HFFc6 (cell line): ENCODE measurements at regions not wholly inside any gene's neighbourhood (a gene's known extent, or its start where the extent isn't known, plus 50 kb on each side); places are given as distances from the start of the nearest gene placed in this dataset.

Experiments
- DNase-seq: peaks from one replicate; pipeline ENCODE4 v3.0.0-alpha.2; 2018
- H3K27ac Mint-ChIP-seq: 2 replicates; pipeline ENCODE4 v1.8.0; 2020; ENCODE audit warnings: mild to moderate bottlenecking, mixed read lengths
- H3K27me3 Mint-ChIP-seq: 2 replicates; pipeline ENCODE4 v1.8.0; 2021; ENCODE audit warnings: mild to moderate bottlenecking, moderate library complexity, mixed read lengths; ENCODE audit not compliant: insufficient read depth
- H3K36me3 Mint-ChIP-seq: 2 replicates; pipeline ENCODE4 v1.8.0; 2021; ENCODE audit warnings: low read depth, mixed read lengths
- H3K4me1 Mint-ChIP-seq: 2 replicates; pipeline ENCODE4 v1.8.0; 2020; ENCODE audit warnings: low read depth, mixed read lengths
- H3K4me3 Mint-ChIP-seq: 2 replicates; pipeline ENCODE4 v1.8.0; 2020; ENCODE audit warnings: mild to moderate bottlenecking, moderate library complexity, mixed read lengths
- H3K9me3 Mint-ChIP-seq: 2 replicates; pipeline ENCODE4 v1.8.0; 2020; ENCODE audit warnings: mild to moderate bottlenecking, mixed read lengths
- TF ChIP-seq, protein P1 (sequence below): fragments of 200-600 bp; sonication (generic); IDR thresholded peaks from 2 replicates; pipeline ENCODE4 v1.5.0; 2021; ENCODE audit warnings: antibody characterized with exemption, mild to moderate bottlenecking

DNA sequence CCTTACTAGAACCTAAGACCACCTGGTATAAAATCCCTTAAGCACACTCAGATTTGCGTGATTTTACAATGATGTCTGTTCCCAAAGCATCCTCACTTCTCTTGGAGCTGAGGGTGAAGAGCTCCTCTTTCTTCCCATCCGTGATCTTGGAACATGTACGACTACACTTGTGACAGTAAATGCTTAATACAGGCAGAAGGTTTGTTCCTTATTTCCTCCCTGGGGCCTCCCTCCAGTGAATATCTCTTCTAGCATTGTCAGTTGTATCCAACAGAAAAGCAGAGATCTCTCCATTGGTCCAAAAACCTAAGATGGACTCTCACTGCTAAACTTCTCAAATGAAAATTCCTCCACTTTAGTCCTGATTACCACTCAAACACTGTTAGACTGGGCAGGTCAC is 103.6 kb upstream of the VPREB1 start:
- H3K36me3 Mint-ChIP-seq = no peaks in the 10 kb centered on the region
- no peak overlapping the region for H3K27ac Mint-ChIP-seq
- H3K27me3 Mint-ChIP-seq = peaks cover 17% of the 10 kb centered on the region
- DNase-seq = no peak
- H3K4me3 Mint-ChIP-seq = no peak overlapping the region
- TF ChIP-seq, protein P1, sequence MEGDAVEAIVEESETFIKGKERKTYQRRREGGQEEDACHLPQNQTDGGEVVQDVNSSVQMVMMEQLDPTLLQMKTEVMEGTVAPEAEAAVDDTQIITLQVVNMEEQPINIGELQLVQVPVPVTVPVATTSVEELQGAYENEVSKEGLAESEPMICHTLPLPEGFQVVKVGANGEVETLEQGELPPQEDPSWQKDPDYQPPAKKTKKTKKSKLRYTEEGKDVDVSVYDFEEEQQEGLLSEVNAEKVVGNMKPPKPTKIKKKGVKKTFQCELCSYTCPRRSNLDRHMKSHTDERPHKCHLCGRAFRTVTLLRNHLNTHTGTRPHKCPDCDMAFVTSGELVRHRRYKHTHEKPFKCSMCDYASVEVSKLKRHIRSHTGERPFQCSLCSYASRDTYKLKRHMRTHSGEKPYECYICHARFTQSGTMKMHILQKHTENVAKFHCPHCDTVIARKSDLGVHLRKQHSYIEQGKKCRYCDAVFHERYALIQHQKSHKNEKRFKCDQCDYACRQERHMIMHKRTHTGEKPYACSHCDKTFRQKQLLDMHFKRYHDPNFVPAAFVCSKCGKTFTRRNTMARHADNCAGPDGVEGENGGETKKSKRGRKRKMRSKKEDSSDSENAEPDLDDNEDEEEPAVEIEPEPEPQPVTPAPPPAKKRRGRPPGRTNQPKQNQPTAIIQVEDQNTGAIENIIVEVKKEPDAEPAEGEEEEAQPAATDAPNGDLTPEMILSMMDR = no peak
- H3K4me1 Mint-ChIP-seq = no peaks in the 10 kb centered on the region
- no peaks in the 10 kb centered on the region for H3K9me3 Mint-ChIP-seq

DNA sequence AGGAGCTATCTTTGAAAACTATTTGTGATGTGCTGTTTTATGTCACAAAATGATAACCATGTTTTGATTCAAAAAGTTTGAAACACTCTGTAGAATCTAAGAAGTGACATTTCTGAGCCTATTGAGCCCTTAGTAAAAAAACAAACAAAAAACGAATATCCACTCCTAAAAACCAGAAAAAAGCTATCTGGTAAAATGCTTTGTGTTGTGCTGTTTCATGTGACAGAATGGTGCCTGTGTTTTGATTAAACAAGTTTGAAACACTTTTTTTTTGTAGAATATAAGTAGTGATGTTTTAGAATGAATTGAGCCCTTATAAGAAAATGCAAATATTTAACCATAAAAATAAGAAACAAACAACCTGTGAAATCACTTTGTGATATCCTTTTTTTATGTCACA is 105.2 kb upstream of the VPREB1 start:
- Mint-ChIP-seq H3K4me3 (no peak overlapping the region), H3K27me3 (peaks cover 22% of the 10 kb centered on the region), H3K4me1 (no peaks in the 10 kb centered on the region)

DNA sequence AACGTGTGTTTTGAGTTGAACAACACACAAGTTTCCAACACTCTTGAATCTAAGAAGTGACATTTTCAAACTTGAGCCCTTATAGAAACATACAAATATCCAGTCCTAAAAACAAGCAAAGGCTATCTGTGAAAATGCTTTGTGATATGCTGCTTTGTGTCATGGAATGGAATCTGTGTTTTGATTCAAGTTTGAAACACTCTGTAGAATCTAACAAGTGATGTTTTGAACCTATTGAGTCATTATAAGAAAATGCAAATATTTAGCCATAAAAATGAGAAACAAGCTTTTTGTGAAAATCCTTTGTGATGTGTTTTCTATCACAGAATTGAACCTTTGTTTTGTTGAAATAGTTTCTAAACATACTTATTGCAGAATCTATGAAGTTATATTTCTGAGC is 105.7 kb upstream of the VPREB1 start:
- no peak overlapping the region for H3K27ac Mint-ChIP-seq
- peaks cover 21% of the 10 kb centered on the region for H3K27me3 Mint-ChIP-seq
- TF ChIP-seq, protein P1 = no peak
- no peaks in the 10 kb centered on the region for H3K36me3 Mint-ChIP-seq
- H3K9me3 Mint-ChIP-seq = no peaks in the 10 kb centered on the region
- no peaks in the 10 kb centered on the region for H3K4me1 Mint-ChIP-seq
- no peak for DNase-seq
- no peak overlapping the region for H3K4me3 Mint-ChIP-seq

More for the DNA sequence above, 105.2 kb upstream of the VPREB1 start:
- H3K36me3 Mint-ChIP-seq = no peaks in the 10 kb centered on the region
- DNase-seq = no peak
- TF ChIP-seq, protein P1 = no peak
- no peaks in the 10 kb centered on the region for H3K9me3 Mint-ChIP-seq
- no peak overlapping the region for H3K27ac Mint-ChIP-seq

DNA sequence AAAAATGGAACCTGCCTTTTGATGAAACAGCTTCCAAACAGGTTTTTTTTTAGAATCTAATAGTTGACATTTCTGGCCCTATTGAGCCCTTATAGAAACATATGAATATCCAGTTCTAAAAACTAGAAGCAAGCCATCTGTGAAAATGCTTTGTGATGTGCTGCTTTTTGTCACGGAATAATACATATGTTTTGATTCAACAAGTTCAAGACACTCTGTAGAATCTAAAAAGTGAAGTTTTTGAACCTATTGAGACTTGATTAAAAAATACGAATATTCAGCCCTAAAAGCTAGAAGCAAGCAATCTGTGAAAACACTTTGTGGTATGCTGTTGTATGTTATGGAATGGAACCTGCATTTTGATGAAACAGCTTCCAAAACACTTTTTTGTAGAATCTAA is 106.7 kb upstream of the VPREB1 start:
- Mint-ChIP-seq H3K4me1 (no peaks in the 10 kb centered on the region), H3K4me3 (no peak overlapping the region), H3K27ac (no peak overlapping the region), H3K36me3 (no peaks in the 10 kb centered on the region), H3K27me3 (peaks cover 21% of the 10 kb centered on the region), H3K9me3 (no peaks in the 10 kb centered on the region)
- no peak for DNase-seq
- TF ChIP-seq, protein P1 = no peak

DNA sequence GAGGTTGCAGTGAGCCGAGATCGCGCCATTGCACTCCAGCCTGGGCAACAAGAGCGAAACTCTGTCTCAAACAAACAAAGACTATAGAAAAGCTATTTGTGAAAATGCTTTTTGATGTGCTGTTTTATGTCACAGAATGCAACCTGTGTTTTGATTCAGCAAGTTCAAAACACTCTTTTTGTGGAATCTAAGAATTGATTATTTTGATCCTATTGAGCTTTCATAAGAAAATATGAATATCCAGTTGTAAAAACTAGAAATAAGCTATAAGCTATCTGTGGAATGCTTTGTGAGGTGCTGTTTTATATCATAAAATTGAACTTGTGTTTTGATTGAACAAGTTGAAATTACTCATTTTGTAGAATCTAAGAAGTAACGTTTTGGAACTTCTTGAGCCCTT is 110.7 kb upstream of the VPREB1 start:
- peaks cover 10% of the 10 kb centered on the region for H3K27me3 Mint-ChIP-seq

More for the DNA sequence above, 110.7 kb upstream of the VPREB1 start:
- H3K4me3 Mint-ChIP-seq = no peak overlapping the region
- H3K36me3 Mint-ChIP-seq = no peaks in the 10 kb centered on the region
- H3K9me3 Mint-ChIP-seq = no peaks in the 10 kb centered on the region
- H3K4me1 Mint-ChIP-seq = no peaks in the 10 kb centered on the region
- DNase-seq = no peak
- TF ChIP-seq, protein P1 = no peak
- no peak overlapping the region for H3K27ac Mint-ChIP-seq
